ENCODE measurements at regions not wholly inside any gene's neighbourhood (a gene's known extent, or its start where the extent isn't known, plus 50 kb on each side); places are given as distances from the start of the nearest gene placed in this dataset.

DNA sequence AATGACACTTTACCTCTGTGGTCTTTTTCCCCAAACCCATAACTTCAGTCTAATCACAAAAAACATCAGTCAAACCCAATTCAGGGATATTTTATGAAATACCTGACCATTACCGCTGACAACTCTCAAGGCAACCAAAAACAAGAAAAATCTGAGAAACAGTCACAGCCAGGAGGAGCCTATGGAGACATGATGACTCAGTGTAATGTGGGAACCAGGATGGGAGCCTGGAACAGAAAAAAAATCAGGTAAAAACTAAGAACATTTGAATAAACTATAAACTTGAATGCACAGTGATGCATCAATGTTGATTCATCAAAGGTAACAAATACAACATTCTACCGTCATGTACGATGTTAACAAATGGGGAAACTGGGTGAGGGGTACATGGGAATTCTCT is 84.1 kb upstream of the TSHZ2 start:
- TF ChIP-seq, protein P1, sequence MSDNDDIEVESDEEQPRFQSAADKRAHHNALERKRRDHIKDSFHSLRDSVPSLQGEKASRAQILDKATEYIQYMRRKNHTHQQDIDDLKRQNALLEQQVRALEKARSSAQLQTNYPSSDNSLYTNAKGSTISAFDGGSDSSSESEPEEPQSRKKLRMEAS (IDR thresholded peaks at IDR 0.05): no peak
- no peak for TF ChIP-seq CBX3 (IDR thresholded peaks at IDR 0.05; ENCODE audit: low read depth)
- TF ChIP-seq POLR2AphosphoS5 (IDR thresholded peaks at IDR 0.05; ENCODE audit: low read depth, low read length): no peak
- no peak for TF ChIP-seq TCF7L2 (IDR thresholded peaks at IDR 0.05; ENCODE audit: borderline replicate concordance, extremely low read depth, insufficient read depth, insufficient read length)
- TF ChIP-seq, protein P2, sequence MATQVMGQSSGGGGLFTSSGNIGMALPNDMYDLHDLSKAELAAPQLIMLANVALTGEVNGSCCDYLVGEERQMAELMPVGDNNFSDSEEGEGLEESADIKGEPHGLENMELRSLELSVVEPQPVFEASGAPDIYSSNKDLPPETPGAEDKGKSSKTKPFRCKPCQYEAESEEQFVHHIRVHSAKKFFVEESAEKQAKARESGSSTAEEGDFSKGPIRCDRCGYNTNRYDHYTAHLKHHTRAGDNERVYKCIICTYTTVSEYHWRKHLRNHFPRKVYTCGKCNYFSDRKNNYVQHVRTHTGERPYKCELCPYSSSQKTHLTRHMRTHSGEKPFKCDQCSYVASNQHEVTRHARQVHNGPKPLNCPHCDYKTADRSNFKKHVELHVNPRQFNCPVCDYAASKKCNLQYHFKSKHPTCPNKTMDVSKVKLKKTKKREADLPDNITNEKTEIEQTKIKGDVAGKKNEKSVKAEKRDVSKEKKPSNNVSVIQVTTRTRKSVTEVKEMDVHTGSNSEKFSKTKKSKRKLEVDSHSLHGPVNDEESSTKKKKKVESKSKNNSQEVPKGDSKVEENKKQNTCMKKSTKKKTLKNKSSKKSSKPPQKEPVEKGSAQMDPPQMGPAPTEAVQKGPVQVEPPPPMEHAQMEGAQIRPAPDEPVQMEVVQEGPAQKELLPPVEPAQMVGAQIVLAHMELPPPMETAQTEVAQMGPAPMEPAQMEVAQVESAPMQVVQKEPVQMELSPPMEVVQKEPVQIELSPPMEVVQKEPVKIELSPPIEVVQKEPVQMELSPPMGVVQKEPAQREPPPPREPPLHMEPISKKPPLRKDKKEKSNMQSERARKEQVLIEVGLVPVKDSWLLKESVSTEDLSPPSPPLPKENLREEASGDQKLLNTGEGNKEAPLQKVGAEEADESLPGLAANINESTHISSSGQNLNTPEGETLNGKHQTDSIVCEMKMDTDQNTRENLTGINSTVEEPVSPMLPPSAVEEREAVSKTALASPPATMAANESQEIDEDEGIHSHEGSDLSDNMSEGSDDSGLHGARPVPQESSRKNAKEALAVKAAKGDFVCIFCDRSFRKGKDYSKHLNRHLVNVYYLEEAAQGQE (IDR thresholded peaks at IDR 0.05; ENCODE audit: low read depth): no peak
- no peak for TF ChIP-seq EZH2 (IDR thresholded peaks at IDR 0.05)
- no peak for TF ChIP-seq FOSL1 (IDR thresholded peaks at IDR 0.05; ENCODE audit: low read depth)
- no peak for TF ChIP-seq RAD21 (IDR thresholded peaks at IDR 0.05; ENCODE audit: low read depth)
- no peak for TF ChIP-seq ZFX (IDR thresholded peaks at IDR 0.05)
- Histone ChIP-seq H3K9me3 (ENCODE audit: control insufficient read depth in 1 of 2, insufficient read depth in 1 of 2, low read depth in 1 of 2, low read length in 2 of 2) (peaks cover 0 to 19% of the 10 kb centered on the region in 2 experiments; a peak in 2 of 4 replicates), H3K4me2 (ENCODE audit: low read length) (no peak overlapping the region), H4K20me1 (ENCODE audit: insufficient read depth) (no peaks in the 10 kb centered on the region), H3K36me3 (ENCODE audit: control insufficient read depth in 1 of 2, insufficient read depth in 2 of 2, low read length in 2 of 2) (no peaks in the 10 kb centered on the region), H2AFZ (ENCODE audit: low read depth, low read length, poor library complexity, severe bottlenecking) (no peak overlapping the region), H3K27me3 (ENCODE audit: insufficient read depth, low read length) (no peaks in the 10 kb centered on the region), H3K4me1 (ENCODE audit: control insufficient read depth in 1 of 2, insufficient read depth in 2 of 2, low read length in 2 of 2) (no peaks in the 10 kb centered on the region), H3K4me3 (replicated peaks in 1 of 2; ENCODE audit: low read depth in 1 of 2, low read length in 2 of 2) (no peak overlapping the region), H3K9ac (ENCODE audit: low read length) (no peak overlapping the region), H3K9me2 (ENCODE audit: insufficient read depth) (no peaks in the 10 kb centered on the region), H3K79me2 (ENCODE audit: insufficient read depth, low read length) (no peaks in the 10 kb centered on the region), H3K27ac (ENCODE audit: low read depth, low read length) (no peak overlapping the region)
- DNase-seq (ENCODE audit: low read depth, low spot score) (no peak), ATAC-seq (no peak)
- intact Hi-C loops (cut with micrococcal nuclease): no loop called here
- POLR2A ChIA-PET: no interaction called here
- no TSS peak for BruUV-seq (replicated peaks)
- RAD21 ChIA-PET (ENCODE audit: low non-redundant PET in 1 of 2, low total read pairs in 2 of 2, uncharacterized antibody in 2 of 2, unreplicated experiment in 2 of 2): no interaction called here
- CTCF ChIA-PET: no interaction called here

Measured in HCT116 (cell line).